Astrocyte of the cerebellum (primary cell): ENCODE measurements at regions not wholly inside any gene's neighbourhood (a gene's known extent, or its start where the extent isn't known, plus 50 kb on each side); places are given as distances from the start of the nearest gene placed in this dataset.

ENCODE experiments used
- DNase-seq: peaks from one replicate; pipeline ENCODE4 v3.0.0-alpha.2; 2011; ENCODE audit warnings: low read depth
- H3K4me3 ChIP-seq: 2 replicates; pipeline ENCODE4 v1.5.1; 2011; ENCODE audit warnings: mild to moderate bottlenecking, low read depth, low read length, moderate library complexity
- in situ Hi-C: cut with HindIII; loops from 2 replicates; pipeline ENCODE4 v1.10.0; 2017; ENCODE audit warnings: low sequenced_read_pairs
- TF ChIP-seq, protein P1 (sequence below): IDR thresholded peaks from 2 replicates; pipeline ENCODE4 v1.5.1; 2012; ENCODE audit warnings: low read length, low read depth, moderate library complexity, mild to moderate bottlenecking; ENCODE audit errors: missing control alignments

DNA sequence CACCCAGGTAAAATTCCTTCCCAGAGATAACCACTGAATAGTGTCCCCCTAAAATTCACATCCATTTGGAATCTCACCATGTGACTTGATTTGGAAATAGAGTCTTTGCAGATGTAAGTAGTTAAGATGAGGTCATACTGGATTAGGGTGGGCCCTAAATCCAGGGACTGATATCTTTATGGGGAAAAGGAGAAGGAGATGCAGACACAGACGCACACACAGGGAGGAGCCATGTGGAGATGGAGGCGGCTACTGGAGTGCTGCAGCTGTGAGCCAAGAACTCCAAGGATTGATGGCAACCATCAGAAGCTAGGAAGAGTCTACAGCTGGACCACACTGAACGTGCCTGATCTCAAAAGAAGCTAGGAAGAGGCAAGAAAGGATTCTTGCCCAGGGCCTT lies 96.6 kb upstream of the SRD5A3 start:
- TF ChIP-seq, protein P1, sequence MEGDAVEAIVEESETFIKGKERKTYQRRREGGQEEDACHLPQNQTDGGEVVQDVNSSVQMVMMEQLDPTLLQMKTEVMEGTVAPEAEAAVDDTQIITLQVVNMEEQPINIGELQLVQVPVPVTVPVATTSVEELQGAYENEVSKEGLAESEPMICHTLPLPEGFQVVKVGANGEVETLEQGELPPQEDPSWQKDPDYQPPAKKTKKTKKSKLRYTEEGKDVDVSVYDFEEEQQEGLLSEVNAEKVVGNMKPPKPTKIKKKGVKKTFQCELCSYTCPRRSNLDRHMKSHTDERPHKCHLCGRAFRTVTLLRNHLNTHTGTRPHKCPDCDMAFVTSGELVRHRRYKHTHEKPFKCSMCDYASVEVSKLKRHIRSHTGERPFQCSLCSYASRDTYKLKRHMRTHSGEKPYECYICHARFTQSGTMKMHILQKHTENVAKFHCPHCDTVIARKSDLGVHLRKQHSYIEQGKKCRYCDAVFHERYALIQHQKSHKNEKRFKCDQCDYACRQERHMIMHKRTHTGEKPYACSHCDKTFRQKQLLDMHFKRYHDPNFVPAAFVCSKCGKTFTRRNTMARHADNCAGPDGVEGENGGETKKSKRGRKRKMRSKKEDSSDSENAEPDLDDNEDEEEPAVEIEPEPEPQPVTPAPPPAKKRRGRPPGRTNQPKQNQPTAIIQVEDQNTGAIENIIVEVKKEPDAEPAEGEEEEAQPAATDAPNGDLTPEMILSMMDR: no peak
- DNase-seq: no peak
- no peak overlapping the region for H3K4me3 ChIP-seq
- in situ Hi-C loops: no loop called here

DNA sequence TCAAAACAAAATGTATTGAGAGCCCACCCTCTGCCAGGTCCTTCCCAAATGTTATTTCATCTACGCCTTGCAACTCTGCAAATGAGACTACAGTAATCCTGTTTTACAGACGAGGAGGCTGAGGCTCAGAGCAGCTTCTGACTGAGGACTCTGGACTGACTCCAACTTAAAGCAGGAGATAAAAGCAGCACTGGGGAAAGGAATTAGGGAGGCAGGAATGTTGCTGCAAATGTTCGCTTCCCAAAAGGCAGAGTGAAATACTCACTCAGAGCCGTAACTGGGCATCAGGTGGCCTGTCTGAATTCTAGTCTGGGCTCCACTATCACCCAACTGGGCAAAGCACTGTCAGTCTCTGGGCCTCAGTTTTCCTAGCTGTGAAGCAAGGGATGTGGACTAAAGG lies 94.7 kb upstream of the SRD5A3 start:
- H3K4me3 ChIP-seq: no peak overlapping the region
- TF ChIP-seq, protein P1: no peak
- DNase-seq: no peak
- in situ Hi-C loops: no loop called here

DNA sequence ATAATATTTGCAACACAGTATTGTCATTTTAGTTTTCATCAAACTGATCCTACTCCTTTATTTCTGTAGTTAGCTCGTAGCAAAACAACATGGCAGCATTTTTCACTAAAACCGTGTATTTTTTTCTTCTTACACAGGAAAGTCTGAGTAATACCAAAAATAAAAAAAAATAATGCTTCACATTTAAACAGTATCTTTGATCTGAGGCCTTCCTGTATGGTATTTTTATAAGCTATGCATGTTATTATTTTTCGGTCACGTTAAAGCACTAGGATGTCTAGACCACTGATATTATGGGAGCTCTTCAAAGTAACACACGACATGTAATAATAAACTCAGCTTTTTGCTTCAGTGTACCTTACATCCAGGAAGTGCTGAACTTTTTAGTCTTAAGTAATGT lies 94.1 kb upstream of the SRD5A3 start:
- in situ Hi-C loops: no loop called here

DNA sequence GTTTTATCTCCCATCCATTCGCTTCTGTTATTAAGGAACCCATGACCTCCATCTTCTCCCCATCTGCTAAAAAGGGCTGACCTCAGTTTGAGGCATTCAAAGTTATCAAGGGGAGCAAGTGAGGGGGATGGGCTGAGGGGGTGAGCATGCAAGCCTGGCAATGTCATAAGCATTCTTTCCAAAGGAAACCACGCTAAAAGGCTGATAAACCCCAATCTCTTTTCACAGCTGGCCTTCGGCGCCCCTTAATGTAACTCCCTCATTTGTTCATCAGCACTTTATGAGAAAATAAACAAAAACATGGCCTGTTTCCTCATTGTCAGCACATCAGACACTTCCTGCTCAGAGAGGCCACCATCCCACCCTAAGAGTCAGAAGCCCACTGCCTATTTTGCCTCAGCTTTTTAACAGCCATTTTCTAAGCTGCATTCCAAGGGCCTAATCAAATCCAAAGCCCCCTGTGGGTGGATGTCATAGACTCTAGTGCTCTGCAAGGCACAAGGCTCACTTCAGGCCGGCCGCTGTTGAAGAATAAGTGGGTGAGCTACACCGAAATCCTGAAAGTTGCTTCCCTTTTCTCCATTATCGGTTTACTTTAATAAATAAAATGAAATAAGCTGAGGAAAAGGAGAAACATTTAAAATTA lies 92.0 kb upstream of the SRD5A3 start:
- H3K4me3 ChIP-seq: no peak overlapping the region
- DNase-seq: no peak
- in situ Hi-C loops: no loop called here
- TF ChIP-seq, protein P1: no peak

More for the DNA sequence above, 94.1 kb upstream of the SRD5A3 start:
- H3K4me3 ChIP-seq: no peak overlapping the region
- TF ChIP-seq, protein P1: no peak
- DNase-seq: no peak

DNA sequence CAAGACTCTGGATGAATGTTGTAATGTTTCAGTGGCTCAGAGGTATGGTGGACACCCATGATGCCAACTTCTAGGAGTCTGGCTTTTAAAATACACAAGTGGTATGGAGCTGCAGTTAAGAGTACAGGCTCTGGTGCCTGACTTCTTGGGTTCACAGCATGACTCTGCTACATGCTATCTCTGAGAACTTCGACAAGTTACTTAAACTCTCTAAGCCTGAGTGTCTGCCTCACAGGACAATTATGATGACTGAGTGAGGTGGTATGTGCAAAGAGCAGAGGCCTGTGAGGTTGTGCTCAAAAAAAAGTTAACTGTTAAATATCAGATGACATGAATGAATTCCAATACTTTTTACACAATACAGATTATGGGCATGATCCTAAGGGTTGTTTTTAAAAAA lies 90.9 kb upstream of the SRD5A3 start:
- in situ Hi-C loops: no loop called here
- H3K4me3 ChIP-seq: no peak overlapping the region
- DNase-seq: no peak
- TF ChIP-seq, protein P1: no peak

DNA sequence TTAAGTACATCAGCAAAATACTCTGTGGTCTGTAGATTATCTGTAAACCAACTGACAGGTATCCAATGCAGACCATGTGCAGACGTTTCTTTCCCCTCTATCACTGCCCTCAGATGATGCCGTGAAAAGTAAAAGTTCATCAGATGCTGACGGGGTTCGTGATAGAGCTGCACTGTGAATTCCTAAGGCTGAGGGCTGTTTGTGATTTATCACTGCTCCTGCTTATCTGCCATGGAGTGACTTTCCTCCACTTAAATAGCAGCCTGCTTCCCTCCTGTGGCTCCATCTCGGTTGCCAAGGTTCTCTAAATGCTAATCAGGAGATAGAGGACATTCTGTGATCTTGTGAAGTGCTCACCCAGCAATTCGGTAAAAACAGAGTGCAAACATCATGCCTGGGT lies 89.3 kb upstream of the SRD5A3 start:
- no peak for DNase-seq
- in situ Hi-C loops: no loop called here
- TF ChIP-seq, protein P1: no peak

More for the DNA sequence above, 89.3 kb upstream of the SRD5A3 start:
- no peak overlapping the region for H3K4me3 ChIP-seq
